Colonic mucosa (tissue), 4 donors: ENCODE measurements at regions not wholly inside any gene's neighbourhood (a gene's known extent, or its start where the extent isn't known, plus 50 kb on each side); places are given as distances from the start of the nearest gene placed in this dataset.

Source experiments
- DNase-seq: peaks from one replicate; pipeline ENCODE4 v3.0.0-alpha.2; 2020
- H3K27ac ChIP-seq: fragments of 200-600 bp; one replicate; pipeline ENCODE4 v1.8.0; 2021
- H3K27me3 ChIP-seq: fragments of 200-600 bp; one replicate; pipeline ENCODE4 v1.8.0; 2021
- H3K36me3 ChIP-seq: fragments of 200-600 bp; one replicate; pipeline ENCODE4 v1.8.0; 2021
- H3K4me1 ChIP-seq: fragments of 200-600 bp; one replicate; pipeline ENCODE4 v1.8.0; 2021; ENCODE audit warnings: mild to moderate bottlenecking
- H3K4me3 ChIP-seq: fragments of 200-600 bp; one replicate; pipeline ENCODE4 v1.8.0; 2021
- H3K9ac ChIP-seq, 2 donors: one replicate each; pipeline ENCODE4 v1.7.0; 2013; ENCODE audit warnings: control low read depth in 2 of 2, low read depth in 2 of 2, low read length in 2 of 2
- H3K9me3 ChIP-seq: fragments of 200-600 bp; one replicate; pipeline ENCODE4 v1.8.0; 2021
- CTCF ChIP-seq: fragments of 200-600 bp; IDR thresholded peaks from one replicate; pipeline ENCODE4 v1.8.0; 2022; ENCODE audit warnings: antibody characterized with exemption, mild to moderate bottlenecking
- intact Hi-C: fragments of 100-400 bp; cut with DNase I; formaldehyde crosslinking; loops from one replicate; pipeline ENCODE4 v1.14.1; 2022
- donor health status: healthy.
- donor health status: DM: no; HTN: no; CAD: no.
- donor health status: DM: no; HTN: no; CAD: no.

DNA sequence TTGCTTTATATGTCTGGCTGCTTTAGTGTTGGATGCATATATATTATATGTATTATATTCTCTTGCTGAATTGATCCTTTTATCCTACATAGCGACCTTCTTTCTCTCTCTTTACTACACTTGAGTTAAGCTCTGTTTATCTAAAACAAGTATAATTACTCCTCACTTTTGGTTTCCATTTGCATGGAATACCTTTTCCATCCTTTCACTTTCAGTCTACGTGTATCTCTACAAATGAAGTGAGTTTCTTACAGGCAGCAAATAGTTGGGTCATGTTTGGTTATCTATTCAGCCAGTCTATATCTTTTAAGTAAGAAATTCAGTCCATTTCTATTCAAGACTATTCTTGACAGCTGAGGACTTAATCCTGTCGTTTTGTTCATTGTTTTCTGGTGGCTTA, 167.5 kb upstream of the USP38 start:
- TF ChIP-seq CTCF: no peak
- no peak for DNase-seq
- H3K9me3 ChIP-seq: no peaks in the 10 kb centered on the region
- H3K27ac ChIP-seq: no peak overlapping the region
- no peak overlapping the region for H3K9ac ChIP-seq
- H3K27me3 ChIP-seq: no peaks in the 10 kb centered on the region
- H3K4me3 ChIP-seq: no peak overlapping the region
- no peaks in the 10 kb centered on the region for H3K4me1 ChIP-seq
- H3K36me3 ChIP-seq: no peaks in the 10 kb centered on the region
- intact Hi-C loops: no loop called here

- no peaks in the 10 kb centered on the region for H3K9me3 ChIP-seq
- H3K9ac ChIP-seq: no peak overlapping the region
- no peaks in the 10 kb centered on the region for H3K36me3 ChIP-seq
- no peak overlapping the region for H3K27ac ChIP-seq
- H3K4me1 ChIP-seq: no peaks in the 10 kb centered on the region
- intact Hi-C loops: no loop called here
- DNase-seq: no peak
- H3K27me3 ChIP-seq: no peaks in the 10 kb centered on the region
- no peak overlapping the region for H3K4me3 ChIP-seq
- no peak for TF ChIP-seq CTCF
Measured at GRCh38 chr4:143019351-143019750, 165.4 kb upstream of the USP38 start.

- intact Hi-C loops: no loop called here
- DNase-seq: no peak
- no peaks in the 10 kb centered on the region for H3K27me3 ChIP-seq
- no peak overlapping the region for H3K27ac ChIP-seq
- H3K36me3 ChIP-seq: no peaks in the 10 kb centered on the region
- no peak overlapping the region for H3K4me3 ChIP-seq
- no peaks in the 10 kb centered on the region for H3K9me3 ChIP-seq
- no peaks in the 10 kb centered on the region for H3K4me1 ChIP-seq
- TF ChIP-seq CTCF: no peak
- H3K9ac ChIP-seq: no peak overlapping the region
Measured at GRCh38 chr4:143021384-143021783, 163.3 kb upstream of the USP38 start.

- TF ChIP-seq CTCF: no peak
- DNase-seq: no peak
- H3K9ac ChIP-seq: no peak overlapping the region
- H3K9me3 ChIP-seq: no peaks in the 10 kb centered on the region
- intact Hi-C loops: no loop called here
- no peaks in the 10 kb centered on the region for H3K27me3 ChIP-seq
- no peak overlapping the region for H3K4me3 ChIP-seq
- no peaks in the 10 kb centered on the region for H3K36me3 ChIP-seq
- H3K27ac ChIP-seq: no peak overlapping the region
- H3K4me1 ChIP-seq: no peaks in the 10 kb centered on the region
Measured at GRCh38 chr4:143023239-143023918, 161.3 kb upstream of the USP38 start.

DNA sequence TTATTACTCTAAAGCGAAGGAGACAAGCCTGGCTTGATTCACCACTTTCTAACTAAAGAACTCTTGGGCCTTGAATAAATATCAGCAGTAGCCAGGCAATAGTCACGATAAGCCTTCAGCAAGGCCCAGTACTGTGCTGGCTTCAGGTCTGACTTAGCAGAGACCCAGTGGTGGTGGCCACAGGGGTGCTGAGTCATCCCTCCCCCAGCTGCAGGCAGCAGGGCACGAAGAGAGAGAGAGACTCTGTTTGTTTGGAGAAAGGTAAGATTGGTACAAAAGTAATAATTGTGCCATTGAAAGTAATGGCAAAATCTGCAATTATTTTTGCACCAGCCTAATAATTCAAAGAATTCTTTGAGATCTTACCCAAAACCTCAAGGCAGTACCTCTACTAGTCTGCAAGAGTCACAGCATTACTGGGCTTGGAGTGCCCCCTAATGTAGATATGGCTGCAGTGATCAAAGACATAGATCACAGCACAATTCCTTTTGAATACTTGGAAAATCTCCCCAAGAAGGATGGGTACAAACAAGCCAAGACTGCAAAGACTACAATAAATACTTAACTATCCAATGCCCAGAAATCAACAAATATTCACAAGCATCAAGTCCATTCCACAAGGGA, 159.5 kb upstream of the USP38 start:
- no peak for DNase-seq
- Histone ChIP-seq H3K9me3 (no peaks in the 10 kb centered on the region), H3K4me1 (no peaks in the 10 kb centered on the region), H3K4me3 (no peak overlapping the region), H3K9ac (no peak overlapping the region), H3K27me3 (no peaks in the 10 kb centered on the region), H3K27ac (no peak overlapping the region), H3K36me3 (no peaks in the 10 kb centered on the region)
- TF ChIP-seq CTCF: no peak
- intact Hi-C loops: no loop called here
